ENCODE measurements at regions not wholly inside any gene's neighbourhood (a gene's known extent, or its start where the extent isn't known, plus 50 kb on each side); places are given as distances from the start of the nearest gene placed in this dataset.

- Mint-ChIP-seq H3K36me3 (no peaks in the 10 kb centered on the region), H3K27me3 (ENCODE audit: insufficient read depth, low read depth) (peaks cover 6% of the 10 kb centered on the region), H3K4me3 (peak overlapping the region; percentile 79), H3K9me3 (peaks cover 2% of the 10 kb centered on the region), H3K4me1 (peaks cover 69% of the 10 kb centered on the region), H3K27ac (peak overlapping the region; percentile 78)
- no peaks in the 10 kb centered on the region for H3K27me3 ChIP-seq
- peak overlapping the region; percentile 20 for H3K4me3 ChIP-seq
- peak overlapping the region; percentile 78 for H3K27ac ChIP-seq
- peaks cover 32% of the 10 kb centered on the region for H3F3A ChIP-seq (ENCODE audit: low read depth)
- no peaks in the 10 kb centered on the region for H3K79me2 ChIP-seq (ENCODE audit: low read depth)
- H3K9me3 ChIP-seq (ENCODE audit: low read depth), result no peaks in the 10 kb centered on the region
- no peak overlapping the region for H2AFZ ChIP-seq (replicated peaks)
- no peak overlapping the region for H3K9ac ChIP-seq
- TF ChIP-seq EZH2 (IDR thresholded peaks at IDR 0.05), result no peak
- no peak for TF ChIP-seq EZH2phosphoT487 (IDR thresholded peaks at IDR 0.05)
- TF ChIP-seq, protein P1, sequence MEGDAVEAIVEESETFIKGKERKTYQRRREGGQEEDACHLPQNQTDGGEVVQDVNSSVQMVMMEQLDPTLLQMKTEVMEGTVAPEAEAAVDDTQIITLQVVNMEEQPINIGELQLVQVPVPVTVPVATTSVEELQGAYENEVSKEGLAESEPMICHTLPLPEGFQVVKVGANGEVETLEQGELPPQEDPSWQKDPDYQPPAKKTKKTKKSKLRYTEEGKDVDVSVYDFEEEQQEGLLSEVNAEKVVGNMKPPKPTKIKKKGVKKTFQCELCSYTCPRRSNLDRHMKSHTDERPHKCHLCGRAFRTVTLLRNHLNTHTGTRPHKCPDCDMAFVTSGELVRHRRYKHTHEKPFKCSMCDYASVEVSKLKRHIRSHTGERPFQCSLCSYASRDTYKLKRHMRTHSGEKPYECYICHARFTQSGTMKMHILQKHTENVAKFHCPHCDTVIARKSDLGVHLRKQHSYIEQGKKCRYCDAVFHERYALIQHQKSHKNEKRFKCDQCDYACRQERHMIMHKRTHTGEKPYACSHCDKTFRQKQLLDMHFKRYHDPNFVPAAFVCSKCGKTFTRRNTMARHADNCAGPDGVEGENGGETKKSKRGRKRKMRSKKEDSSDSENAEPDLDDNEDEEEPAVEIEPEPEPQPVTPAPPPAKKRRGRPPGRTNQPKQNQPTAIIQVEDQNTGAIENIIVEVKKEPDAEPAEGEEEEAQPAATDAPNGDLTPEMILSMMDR (IDR thresholded peaks at IDR 0.05), result no peak
- no peaks in the 10 kb centered on the region for H4K20me1 ChIP-seq (ENCODE audit: low read depth)
- H3K4me1 ChIP-seq, result peaks cover 62% of the 10 kb centered on the region
- H3K4me2 ChIP-seq, result peak overlapping the region; percentile 60
- peak; percentile 65 for DNase-seq (ENCODE audit: low spot score)
- no peaks in the 10 kb centered on the region for H3K36me3 ChIP-seq
Observed at GRCh38 chr4:144356941-144357381, 216.4 kb upstream of the GYPA start.

DNA sequence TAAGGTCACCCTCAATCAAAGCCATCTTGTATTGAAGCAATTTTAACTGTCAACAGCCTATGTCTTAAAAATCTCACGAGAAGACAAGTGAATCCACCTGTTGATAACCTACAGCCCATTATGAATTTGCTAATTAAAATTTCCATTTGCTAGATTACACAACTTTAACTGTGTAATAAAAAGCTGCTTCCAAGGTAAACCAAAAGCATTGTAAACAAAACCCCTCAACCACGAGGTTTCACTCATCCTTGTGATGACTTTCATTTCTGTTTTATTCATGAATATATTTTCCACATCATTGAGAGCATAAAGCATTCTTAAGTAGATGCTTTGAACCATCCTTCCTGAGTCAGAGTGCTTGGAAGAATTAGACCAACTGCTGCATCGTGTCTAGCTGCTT, 217.5 kb upstream of the GYPA start:
- Histone ChIP-seq H3K4me2 (peak overlapping the region; percentile 60), H3K4me1 (peaks cover 53% of the 10 kb centered on the region), H3K9ac (no peak overlapping the region), H3F3A (ENCODE audit: low read depth) (peaks cover 32% of the 10 kb centered on the region), H3K4me3 (no peak overlapping the region), H3K27me3 (no peaks in the 10 kb centered on the region), H3K79me2 (ENCODE audit: low read depth) (no peaks in the 10 kb centered on the region), H3K27ac (no peak overlapping the region), H4K20me1 (ENCODE audit: low read depth) (no peaks in the 10 kb centered on the region), H2AFZ (replicated peaks) (no peak overlapping the region), H3K9me3 (ENCODE audit: low read depth) (no peaks in the 10 kb centered on the region), H3K36me3 (no peaks in the 10 kb centered on the region)
- no peak for DNase-seq (ENCODE audit: low spot score)
- TF ChIP-seq, protein P1 (IDR thresholded peaks at IDR 0.05), result no peak
- TF ChIP-seq EZH2 (IDR thresholded peaks at IDR 0.05), result no peak
- no peak overlapping the region for H3K27ac Mint-ChIP-seq
- peaks cover 62% of the 10 kb centered on the region for H3K4me1 Mint-ChIP-seq
- H3K27me3 Mint-ChIP-seq (ENCODE audit: insufficient read depth, low read depth), result peaks cover 6% of the 10 kb centered on the region
- H3K36me3 Mint-ChIP-seq, result no peaks in the 10 kb centered on the region
- no peak overlapping the region for H3K4me3 Mint-ChIP-seq
- peaks cover 2% of the 10 kb centered on the region for H3K9me3 Mint-ChIP-seq

DNA sequence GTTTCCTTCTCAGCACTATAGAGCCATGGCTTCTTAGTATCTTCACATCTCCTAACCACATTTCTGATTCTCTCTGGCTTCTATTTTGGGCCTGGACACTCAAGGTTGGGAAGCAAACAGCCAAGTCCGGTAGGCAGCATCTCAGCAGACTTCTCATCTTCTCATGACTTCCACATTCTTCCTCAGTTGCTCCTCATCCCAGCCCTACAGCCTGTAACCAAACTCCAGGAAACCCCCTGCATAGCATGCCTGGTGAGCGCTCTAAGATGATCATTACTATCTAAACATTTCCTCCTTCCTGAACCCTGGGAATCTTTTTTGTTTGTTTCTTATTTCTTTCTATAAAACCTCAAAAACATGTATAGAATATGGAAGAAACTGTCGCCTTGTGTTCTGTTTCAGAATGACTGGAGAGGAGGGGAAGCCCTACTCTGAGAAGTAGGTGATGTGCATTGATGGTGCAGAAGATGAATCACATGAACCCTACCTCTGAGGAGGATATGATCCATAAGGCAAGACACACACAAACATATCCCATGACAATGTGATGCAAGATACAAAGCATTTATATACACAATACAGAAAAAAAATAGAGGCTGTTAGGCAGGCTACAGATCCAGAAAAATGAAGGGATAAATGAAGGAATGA, 219.8 kb upstream of the GYPA start:
- no peak overlapping the region for H3K4me3 ChIP-seq
- Mint-ChIP-seq H3K27me3 (ENCODE audit: insufficient read depth, low read depth) (peaks cover 6% of the 10 kb centered on the region), H3K4me1 (peaks cover 43% of the 10 kb centered on the region), H3K27ac (no peak overlapping the region), H3K4me3 (no peak overlapping the region), H3K36me3 (no peaks in the 10 kb centered on the region), H3K9me3 (peaks cover 2% of the 10 kb centered on the region)
- peaks cover 40% of the 10 kb centered on the region for H3K4me1 ChIP-seq
- H3K9me3 ChIP-seq (ENCODE audit: low read depth), result no peaks in the 10 kb centered on the region
- H3K4me2 ChIP-seq, result no peak overlapping the region
- no peak for DNase-seq (ENCODE audit: low spot score)
- H2AFZ ChIP-seq (replicated peaks), result no peak overlapping the region
- H3K9ac ChIP-seq, result no peak overlapping the region
- H3F3A ChIP-seq (ENCODE audit: low read depth), result peaks cover 30% of the 10 kb centered on the region
- TF ChIP-seq, protein P1 (IDR thresholded peaks at IDR 0.05), result no peak
- TF ChIP-seq EZH2phosphoT487 (IDR thresholded peaks at IDR 0.05) (no peak), EZH2 (IDR thresholded peaks at IDR 0.05) (no peak)
- H4K20me1 ChIP-seq (ENCODE audit: low read depth), result no peaks in the 10 kb centered on the region
- H3K36me3 ChIP-seq, result no peaks in the 10 kb centered on the region
- H3K79me2 ChIP-seq (ENCODE audit: low read depth), result no peaks in the 10 kb centered on the region
- no peaks in the 10 kb centered on the region for H3K27me3 ChIP-seq
- H3K27ac ChIP-seq, result no peak overlapping the region
